HFFc6 (cell line): ENCODE measurements at regions not wholly inside any gene's neighbourhood (a gene's known extent, or its start where the extent isn't known, plus 50 kb on each side); places are given as distances from the start of the nearest gene placed in this dataset.
"Not testable (repeated sequence)": the region's sequence is repeated elsewhere in the genome, so short reads cannot be mapped to it uniquely, and the experiment has no call there.

Source experiments
- DNase-seq: peaks from one replicate; pipeline ENCODE4 v3.0.0-alpha.2; 2018
- H3K27ac Mint-ChIP-seq: 2 replicates; pipeline ENCODE4 v1.8.0; 2020; ENCODE audit warnings: mild to moderate bottlenecking, mixed read lengths
- H3K27me3 Mint-ChIP-seq: 2 replicates; pipeline ENCODE4 v1.8.0; 2021; ENCODE audit warnings: mild to moderate bottlenecking, moderate library complexity, mixed read lengths; ENCODE audit not compliant: insufficient read depth
- H3K36me3 Mint-ChIP-seq: 2 replicates; pipeline ENCODE4 v1.8.0; 2021; ENCODE audit warnings: low read depth, mixed read lengths
- H3K4me1 Mint-ChIP-seq: 2 replicates; pipeline ENCODE4 v1.8.0; 2020; ENCODE audit warnings: low read depth, mixed read lengths
- H3K4me3 Mint-ChIP-seq: 2 replicates; pipeline ENCODE4 v1.8.0; 2020; ENCODE audit warnings: mild to moderate bottlenecking, moderate library complexity, mixed read lengths
- H3K9me3 Mint-ChIP-seq: 2 replicates; pipeline ENCODE4 v1.8.0; 2020; ENCODE audit warnings: mild to moderate bottlenecking, mixed read lengths
- CTCF ChIP-seq: fragments of 200-600 bp; sonication (generic); IDR thresholded peaks from 2 replicates; pipeline ENCODE4 v1.5.0; 2021; ENCODE audit warnings: antibody characterized with exemption, mild to moderate bottlenecking

GRCh38 chr1:238334170-238334569 is 443.4 kb upstream of the ZP4 start:
- peaks cover 15% of the 10 kb centered on the region; the same call in 1 of the 2 replicates for H3K36me3 Mint-ChIP-seq
- no peak for DNase-seq
- no peak for TF ChIP-seq CTCF
- peaks cover 43% of the 10 kb centered on the region for H3K4me1 Mint-ChIP-seq
- no peak overlapping the region for H3K4me3 Mint-ChIP-seq
- peaks cover 5% of the 10 kb centered on the region; the same call in 1 of the 2 replicates for H3K9me3 Mint-ChIP-seq
- H3K27ac Mint-ChIP-seq = no peak overlapping the region
- no peaks in the 10 kb centered on the region for H3K27me3 Mint-ChIP-seq

GRCh38 chr1:238331557-238331956 is 440.8 kb upstream of the ZP4 start:
- Mint-ChIP-seq H3K27ac (no peak overlapping the region), H3K36me3 (peaks cover 2% of the 10 kb centered on the region), H3K9me3 (peaks cover 8% of the 10 kb centered on the region), H3K27me3 (no peaks in the 10 kb centered on the region), H3K4me1 (peaks cover 28% of the 10 kb centered on the region), H3K4me3 (no peak overlapping the region)
- no peak for DNase-seq
- TF ChIP-seq CTCF = no peak

GRCh38 chr1:238329671-238330070 is 438.9 kb upstream of the ZP4 start:
- Mint-ChIP-seq H3K4me3 (no peak overlapping the region), H3K27me3 (no peaks in the 10 kb centered on the region), H3K36me3 (peaks cover 14% of the 10 kb centered on the region), H3K9me3 (peaks cover 24% of the 10 kb centered on the region), H3K4me1 (peaks cover 30% of the 10 kb centered on the region), H3K27ac (no peak overlapping the region)
- no peak for DNase-seq
- TF ChIP-seq CTCF = no peak

- H3K4me1 Mint-ChIP-seq = peaks cover 37% of the 10 kb centered on the region
- not testable (repeated sequence) for DNase-seq, H3K4me3 Mint-ChIP-seq, H3K27ac Mint-ChIP-seq, H3K27me3 Mint-ChIP-seq
- peaks cover 14% of the 10 kb centered on the region for H3K36me3 Mint-ChIP-seq
- H3K9me3 Mint-ChIP-seq = peaks cover 29% of the 10 kb centered on the region
Measured at GRCh38 chr1:238327033-238327432, 436.3 kb upstream of the ZP4 start.

- Mint-ChIP-seq H3K9me3 (peaks cover 29% of the 10 kb centered on the region), H3K4me1 (peaks cover 36% of the 10 kb centered on the region), H3K36me3 (peaks cover 14% of the 10 kb centered on the region)
- H3K4me3 Mint-ChIP-seq, DNase-seq, H3K27ac Mint-ChIP-seq, H3K27me3 Mint-ChIP-seq: not testable (repeated sequence)
Measured at GRCh38 chr1:238326479-238326878, 435.8 kb upstream of the ZP4 start.

GRCh38 chr1:238324211-238324864 is 433.6 kb upstream of the ZP4 start:
- Mint-ChIP-seq H3K27me3 (peaks cover 1% of the 10 kb centered on the region; the same call in 1 of the 2 replicates), H3K9me3 (peaks cover 29% of the 10 kb centered on the region), H3K27ac (no peak overlapping the region), H3K36me3 (peaks cover 14% of the 10 kb centered on the region), H3K4me3 (no peak overlapping the region), H3K4me1 (peaks cover 14% of the 10 kb centered on the region)
- DNase-seq = no peak
- TF ChIP-seq CTCF = no peak
